Umbilical cord (tissue), 1 donor: ENCODE measurements at regions not wholly inside any gene's neighbourhood (a gene's known extent, or its start where the extent isn't known, plus 50 kb on each side); places are given as distances from the start of the nearest gene placed in this dataset.

Source experiments
- DNase-seq: peaks from one replicate; pipeline ENCODE4 v3.0.0-alpha.2; 2015; ENCODE audit warnings: low spot score

- no peak for DNase-seq
These were observed 80.5 kb downstream of the FASTKD2 start for GRCh38 chr2:206845877-206846276.

- no peak for DNase-seq
These were observed 80.9 kb downstream of the FASTKD2 start for GRCh38 chr2:206846331-206846730.

- DNase-seq: peak; percentile 12
These were observed 81.8 kb downstream of the FASTKD2 start for GRCh38 chr2:206846981-206847834.

- no peak for DNase-seq
These were observed 85.0 kb downstream of the FASTKD2 start for GRCh38 chr2:206850369-206850768.

- DNase-seq: no peak
These were observed 86.1 kb downstream of the FASTKD2 start for GRCh38 chr2:206851521-206851920.

GRCh38 chr2:206853915-206854314 is 85.4 kb upstream of the CPO start:
- no peak for DNase-seq

GRCh38 chr2:206855585-206856433 is 83.5 kb upstream of the CPO start:
- peak; percentile 44 for DNase-seq

- peak; percentile 90 for DNase-seq
These were observed 82.8 kb upstream of the CPO start for GRCh38 chr2:206856513-206856912.

GRCh38 chr2:206858687-206859329 is 80.5 kb upstream of the CPO start:
- no peak for DNase-seq

- DNase-seq: no peak
These were observed 80.0 kb upstream of the CPO start for GRCh38 chr2:206859330-206859739.

- DNase-seq: peak; percentile 67
These were observed 76.1 kb upstream of the CPO start for GRCh38 chr2:206863196-206863595.

GRCh38 chr2:206863716-206864115 is 75.6 kb upstream of the CPO start:
- DNase-seq: no peak

- no peak for DNase-seq
These were observed 72.3 kb upstream of the CPO start for GRCh38 chr2:206867006-206867405.

GRCh38 chr2:206869824-206870495 is 69.4 kb upstream of the CPO start:
- DNase-seq: no peak

GRCh38 chr2:206873423-206873822 is 65.9 kb upstream of the CPO start:
- DNase-seq: peak; percentile 35

GRCh38 chr2:206875701-206876100 is 63.6 kb upstream of the CPO start:
- peak; percentile 29 for DNase-seq

- DNase-seq: no peak
These were observed 63.0 kb upstream of the CPO start for GRCh38 chr2:206876216-206876860.

GRCh38 chr2:206881708-206882410 is 57.5 kb upstream of the CPO start:
- peak; percentile 60 for DNase-seq

GRCh38 chr2:206886696-206887095 is 52.6 kb upstream of the CPO start:
- DNase-seq: no peak

GRCh38 chr2:206887745-206888144 is 51.6 kb upstream of the CPO start:
- DNase-seq: peak; percentile 80
